ENCODE measurements at regions not wholly inside any gene's neighbourhood (a gene's known extent, or its start where the extent isn't known, plus 50 kb on each side); places are given as distances from the start of the nearest gene placed in this dataset.

DNA sequence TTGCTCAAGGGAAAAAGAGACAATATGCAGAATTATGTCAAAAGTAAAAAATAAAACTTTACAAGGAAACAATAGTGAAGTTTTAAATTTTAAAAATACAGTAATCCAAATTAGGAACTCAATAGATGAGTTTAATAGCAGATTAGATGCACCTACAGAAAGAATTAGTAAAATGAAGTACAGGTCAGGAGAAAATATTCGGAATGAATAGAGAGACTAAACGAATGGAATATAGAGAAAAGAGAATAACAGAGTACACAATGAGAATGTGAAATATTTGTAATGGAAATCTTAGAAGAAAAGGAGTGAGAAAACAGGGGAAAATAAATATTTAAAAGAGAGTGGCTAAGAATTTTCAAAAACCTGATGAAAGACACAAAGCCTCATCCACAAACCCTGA lies 275.7 kb upstream of the MMADHC start:
- TF ChIP-seq POLR2A (IDR thresholded peaks at IDR 0.05) (no peak), CTCF (IDR thresholded peaks at IDR 0.05) (no peak)

Measured in stomach (tissue), 4 donors.